Activated T-cell treated with anti-CD3 and anti-CD28 coated beads for 24 hours (primary cell): ENCODE measurements at regions not wholly inside any gene's neighbourhood (a gene's known extent, or its start where the extent isn't known, plus 50 kb on each side); places are given as distances from the start of the nearest gene placed in this dataset.

Source experiments
- DNase-seq: peaks from one replicate; pipeline ENCODE4 v3.0.0-alpha.2; 2020; ENCODE audit warnings: low read depth

GRCh38 chr1:34409689-34410229, 233.1 kb downstream of the C1orf94 start:
- no peak for DNase-seq

GRCh38 chr1:34412598-34413370, 236.1 kb downstream of the C1orf94 start:
- no peak for DNase-seq

GRCh38 chr1:34415140-34415539, 238.4 kb downstream of the C1orf94 start:
- DNase-seq, result no peak

- DNase-seq, result no peak
These were observed 241.5 kb downstream of the C1orf94 start for GRCh38 chr1:34418166-34418565.

GRCh38 chr1:34419663-34420136, 243.0 kb downstream of the C1orf94 start:
- no peak for DNase-seq

GRCh38 chr1:34425046-34425445, 248.3 kb downstream of the C1orf94 start:
- DNase-seq, result no peak

- DNase-seq, result no peak
These were observed 249.1 kb downstream of the C1orf94 start for GRCh38 chr1:34425785-34426184.

GRCh38 chr1:34426325-34426896, 249.7 kb downstream of the C1orf94 start:
- no peak for DNase-seq

GRCh38 chr1:34427170-34427569, 250.5 kb downstream of the C1orf94 start:
- DNase-seq, result no peak

GRCh38 chr1:34433099-34433498, 256.4 kb downstream of the C1orf94 start:
- DNase-seq, result no peak

- no peak for DNase-seq
These were observed 260.1 kb downstream of the C1orf94 start for GRCh38 chr1:34436836-34437235.

- DNase-seq, result no peak
These were observed 264.8 kb downstream of the C1orf94 start for GRCh38 chr1:34441259-34442069.

GRCh38 chr1:34444516-34444915, 267.8 kb downstream of the C1orf94 start:
- DNase-seq, result no peak

- DNase-seq, result no peak
These were observed 273.6 kb downstream of the C1orf94 start for GRCh38 chr1:34450325-34450724.

- DNase-seq, result no peak
These were observed 275.7 kb downstream of the C1orf94 start for GRCh38 chr1:34452451-34452850.

GRCh38 chr1:34455121-34455520, 278.4 kb downstream of the C1orf94 start:
- DNase-seq, result no peak

- DNase-seq, result peak; percentile 29
These were observed 283.5 kb downstream of the C1orf94 start for GRCh38 chr1:34460193-34460592.

GRCh38 chr1:34470401-34470800, 284.4 kb upstream of the GJB5 start:
- no peak for DNase-seq

- no peak for DNase-seq
These were observed 280.3 kb upstream of the GJB5 start for GRCh38 chr1:34474566-34474965.

GRCh38 chr1:34476371-34476770, 278.5 kb upstream of the GJB5 start:
- DNase-seq, result no peak

- DNase-seq, result no peak
These were observed 277.2 kb upstream of the GJB5 start for GRCh38 chr1:34477632-34478141.

GRCh38 chr1:34478515-34479076, 276.3 kb upstream of the GJB5 start:
- no peak for DNase-seq
